Rectal smooth muscle tissue (tissue), 1 donor: ENCODE measurements at regions not wholly inside any gene's neighbourhood (a gene's known extent, or its start where the extent isn't known, plus 50 kb on each side); places are given as distances from the start of the nearest gene placed in this dataset.

Experiments
- H3K27ac ChIP-seq: one replicate; pipeline ENCODE4 v1.7.0; 2013; ENCODE audit warnings: low read depth, low read length, inconsistent platforms
- H3K27me3 ChIP-seq: one replicate; pipeline ENCODE4 v1.7.0; 2013; ENCODE audit warnings: low read length; ENCODE audit not compliant: control insufficient read depth, insufficient read depth
- H3K36me3 ChIP-seq: one replicate; pipeline ENCODE4 v1.7.0; 2013; ENCODE audit warnings: low read length; ENCODE audit not compliant: control insufficient read depth, insufficient read depth
- H3K4me1 ChIP-seq: one replicate; pipeline ENCODE4 v1.7.0; 2013; ENCODE audit warnings: low read length; ENCODE audit not compliant: control insufficient read depth, insufficient read depth
- H3K4me3 ChIP-seq: one replicate; pipeline ENCODE4 v1.7.0; 2013; ENCODE audit warnings: low read length
- H3K9ac ChIP-seq: one replicate; pipeline ENCODE4 v1.7.0; 2013; ENCODE audit warnings: low read length

GRCh38 chr10:50987934-50988333 lies 86.4 kb upstream of the PRKG1 start:
- Histone ChIP-seq H3K9ac (no peak overlapping the region), H3K36me3 (no peaks in the 10 kb centered on the region), H3K4me1 (no peaks in the 10 kb centered on the region), H3K27ac (no peak overlapping the region), H3K27me3 (no peaks in the 10 kb centered on the region), H3K4me3 (no peak overlapping the region)

- no peak overlapping the region for H3K27ac ChIP-seq
- no peaks in the 10 kb centered on the region for H3K27me3 ChIP-seq
- H3K36me3 ChIP-seq, result no peaks in the 10 kb centered on the region
- no peak overlapping the region for H3K4me3 ChIP-seq
- peaks cover 3% of the 10 kb centered on the region for H3K4me1 ChIP-seq
- no peak overlapping the region for H3K9ac ChIP-seq
Observed at GRCh38 chr10:50988792-50989191, 85.5 kb upstream of the PRKG1 start.

GRCh38 chr10:50990568-50991455 lies 83.5 kb upstream of the PRKG1 start:
- Histone ChIP-seq H3K4me3 (peak overlapping the region; percentile 76), H3K36me3 (no peaks in the 10 kb centered on the region), H3K27me3 (no peaks in the 10 kb centered on the region), H3K27ac (peak overlapping the region; percentile 46), H3K9ac (no peak overlapping the region), H3K4me1 (peaks cover 3% of the 10 kb centered on the region)

GRCh38 chr10:50991456-50992355 lies 82.6 kb upstream of the PRKG1 start:
- peak overlapping the region; percentile 76 for H3K4me3 ChIP-seq
- H3K4me1 ChIP-seq, result peaks cover 3% of the 10 kb centered on the region
- H3K36me3 ChIP-seq, result no peaks in the 10 kb centered on the region
- H3K27ac ChIP-seq, result peak overlapping the region; percentile 46
- H3K9ac ChIP-seq, result no peak overlapping the region
- no peaks in the 10 kb centered on the region for H3K27me3 ChIP-seq

GRCh38 chr10:50992356-50992901 lies 81.9 kb upstream of the PRKG1 start:
- Histone ChIP-seq H3K4me1 (peaks cover 3% of the 10 kb centered on the region), H3K27me3 (no peaks in the 10 kb centered on the region), H3K9ac (no peak overlapping the region), H3K4me3 (peak overlapping the region; percentile 76), H3K36me3 (no peaks in the 10 kb centered on the region), H3K27ac (peak overlapping the region; percentile 34)

GRCh38 chr10:50992972-50993766 lies 81.1 kb upstream of the PRKG1 start:
- peak overlapping the region; percentile 34 for H3K27ac ChIP-seq
- no peaks in the 10 kb centered on the region for H3K36me3 ChIP-seq
- H3K9ac ChIP-seq, result no peak overlapping the region
- H3K4me1 ChIP-seq, result peaks cover 3% of the 10 kb centered on the region
- H3K4me3 ChIP-seq, result peak overlapping the region; percentile 76
- no peaks in the 10 kb centered on the region for H3K27me3 ChIP-seq

- peaks cover 3% of the 10 kb centered on the region for H3K4me1 ChIP-seq
- no peak overlapping the region for H3K9ac ChIP-seq
- H3K36me3 ChIP-seq, result no peaks in the 10 kb centered on the region
- H3K4me3 ChIP-seq, result peak overlapping the region; percentile 76
- no peak overlapping the region for H3K27ac ChIP-seq
- H3K27me3 ChIP-seq, result no peaks in the 10 kb centered on the region
Observed at GRCh38 chr10:50993771-50994251, 80.5 kb upstream of the PRKG1 start.

- no peak overlapping the region for H3K4me3 ChIP-seq
- H3K4me1 ChIP-seq, result peaks cover 3% of the 10 kb centered on the region
- H3K36me3 ChIP-seq, result no peaks in the 10 kb centered on the region
- H3K27ac ChIP-seq, result no peak overlapping the region
- H3K9ac ChIP-seq, result no peak overlapping the region
- no peaks in the 10 kb centered on the region for H3K27me3 ChIP-seq
Observed at GRCh38 chr10:50997461-50997860, 76.8 kb upstream of the PRKG1 start.

GRCh38 chr10:50999163-50999562 lies 75.1 kb upstream of the PRKG1 start:
- Histone ChIP-seq H3K36me3 (no peaks in the 10 kb centered on the region), H3K27ac (no peak overlapping the region), H3K9ac (no peak overlapping the region), H3K4me1 (no peaks in the 10 kb centered on the region), H3K4me3 (no peak overlapping the region), H3K27me3 (no peaks in the 10 kb centered on the region)

GRCh38 chr10:51000164-51000563 lies 74.1 kb upstream of the PRKG1 start:
- Histone ChIP-seq H3K27ac (no peak overlapping the region), H3K4me3 (no peak overlapping the region), H3K36me3 (no peaks in the 10 kb centered on the region), H3K27me3 (no peaks in the 10 kb centered on the region), H3K4me1 (no peaks in the 10 kb centered on the region), H3K9ac (no peak overlapping the region)

- H3K27me3 ChIP-seq, result no peaks in the 10 kb centered on the region
- no peaks in the 10 kb centered on the region for H3K4me1 ChIP-seq
- no peaks in the 10 kb centered on the region for H3K36me3 ChIP-seq
- H3K4me3 ChIP-seq, result no peak overlapping the region
- H3K9ac ChIP-seq, result no peak overlapping the region
- no peak overlapping the region for H3K27ac ChIP-seq
Observed at GRCh38 chr10:51000976-51001375, 73.3 kb upstream of the PRKG1 start.
